HG03175 (cell line): ENCODE measurements at regions not wholly inside any gene's neighbourhood (a gene's known extent, or its start where the extent isn't known, plus 50 kb on each side); places are given as distances from the start of the nearest gene placed in this dataset.
"Not testable (repeated sequence)": the region's sequence is repeated elsewhere in the genome, so short reads cannot be mapped to it uniquely, and the experiment has no call there.

ENCODE experiments used
- ATAC-seq: cut with Tn5 transposase; IDR thresholded peaks from one replicate; pipeline ENCODE4 v1.9.1; 2021; ENCODE audit warnings: mild to moderate bottlenecking, moderate library complexity; ENCODE audit not compliant: unreplicated experiment

DNA sequence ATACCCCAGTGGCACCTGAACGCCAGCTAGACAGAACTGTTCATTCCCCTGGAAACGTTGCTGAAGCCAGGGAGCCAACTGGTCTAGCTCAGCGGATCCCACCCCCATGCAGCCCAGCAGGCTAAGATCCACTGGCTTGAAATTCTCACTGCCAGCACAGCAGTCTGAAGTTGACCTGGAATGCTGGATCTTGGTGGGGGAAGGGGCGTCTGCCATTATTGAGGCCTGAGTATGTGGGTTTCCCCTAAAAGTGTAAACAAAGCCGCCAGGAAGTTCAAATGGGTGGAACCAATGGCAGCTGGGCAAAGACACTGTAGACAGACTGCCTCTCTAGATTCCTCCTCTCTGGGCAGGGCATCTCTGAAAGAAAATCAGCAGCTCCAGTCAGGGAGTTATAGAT lies 213.0 kb downstream of the NKX6-1 start:
- ATAC-seq, result no peak

DNA sequence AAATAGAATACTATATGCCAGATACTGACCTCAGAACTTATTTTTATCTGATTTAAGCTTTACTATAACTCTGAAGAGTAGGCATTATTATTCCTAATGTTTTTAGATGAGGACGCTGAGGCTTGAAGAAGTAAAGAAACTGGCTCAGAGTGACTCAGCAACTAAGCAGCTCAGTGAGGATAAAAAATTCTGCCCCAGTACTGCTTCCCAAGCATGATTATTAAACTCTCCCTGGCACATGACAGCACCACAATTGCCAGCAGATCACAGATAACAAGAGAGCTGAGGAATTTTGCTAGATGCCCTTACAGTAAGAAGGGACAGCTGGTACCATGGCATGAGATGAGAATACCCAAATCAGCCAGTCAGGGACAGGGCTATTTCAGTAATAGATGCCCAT lies 219.4 kb downstream of the NKX6-1 start:
- no peak for ATAC-seq

DNA sequence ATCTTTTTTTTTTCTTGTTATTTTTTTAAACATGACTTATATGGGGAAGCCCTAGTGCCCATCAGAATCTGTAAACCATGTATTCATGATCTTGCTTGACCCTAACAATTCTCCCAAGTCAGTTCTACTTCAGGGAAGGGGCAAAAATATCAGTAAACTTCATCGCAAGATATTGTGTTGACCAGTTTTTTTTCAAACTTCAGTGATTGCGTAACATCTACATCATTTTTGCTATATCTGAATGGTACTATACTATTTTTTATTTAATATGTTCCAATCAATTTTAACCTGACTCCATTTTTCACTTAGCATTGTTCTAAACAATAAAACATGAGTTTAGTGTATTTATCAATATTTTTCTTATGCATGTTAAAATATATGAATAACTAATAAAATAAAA lies 221.2 kb downstream of the NKX6-1 start:
- no peak for ATAC-seq

DNA sequence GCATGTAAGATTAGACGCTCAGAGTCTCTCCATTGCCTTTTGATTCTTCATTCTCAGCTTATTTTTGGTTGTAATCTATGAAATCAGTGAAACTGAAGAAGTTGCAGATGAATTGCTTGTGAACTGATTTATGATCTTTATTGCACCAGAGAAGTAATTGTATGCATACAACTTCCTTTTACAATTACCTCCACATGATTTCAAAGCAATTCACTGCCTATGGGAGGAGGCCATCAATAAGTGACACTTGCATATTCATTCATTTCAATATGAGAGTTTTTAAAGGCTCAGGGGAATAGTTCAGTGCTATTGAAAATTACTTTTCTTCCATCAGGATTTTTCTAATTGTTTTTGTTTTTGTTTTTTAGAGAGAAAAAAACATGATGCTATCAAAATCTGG lies 222.3 kb downstream of the NKX6-1 start:
- no peak for ATAC-seq

DNA sequence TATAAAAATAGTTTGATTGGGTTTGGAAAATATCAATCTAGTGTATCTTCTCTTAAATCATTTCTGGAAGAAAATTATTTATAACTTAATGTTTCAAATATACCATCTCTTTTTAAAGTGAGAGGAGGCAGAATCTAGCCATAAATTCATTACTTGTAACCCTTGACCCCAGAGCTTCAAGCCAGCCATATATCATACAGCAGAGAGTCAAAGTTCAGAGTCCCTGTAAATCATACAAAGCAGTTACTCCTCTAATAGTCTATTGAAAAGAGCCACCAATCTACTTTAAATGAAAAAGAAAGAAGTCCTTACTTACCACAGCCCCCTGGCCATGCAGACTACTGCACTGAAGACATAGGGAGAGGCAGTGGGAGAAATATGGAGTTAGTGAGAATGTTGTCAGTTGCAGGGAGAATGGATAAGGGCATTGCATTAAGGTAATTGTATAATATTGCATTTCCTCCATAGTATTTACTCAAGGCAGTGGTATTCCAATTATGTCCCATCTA lies 229.5 kb downstream of the NKX6-1 start:
- ATAC-seq, result no peak

DNA sequence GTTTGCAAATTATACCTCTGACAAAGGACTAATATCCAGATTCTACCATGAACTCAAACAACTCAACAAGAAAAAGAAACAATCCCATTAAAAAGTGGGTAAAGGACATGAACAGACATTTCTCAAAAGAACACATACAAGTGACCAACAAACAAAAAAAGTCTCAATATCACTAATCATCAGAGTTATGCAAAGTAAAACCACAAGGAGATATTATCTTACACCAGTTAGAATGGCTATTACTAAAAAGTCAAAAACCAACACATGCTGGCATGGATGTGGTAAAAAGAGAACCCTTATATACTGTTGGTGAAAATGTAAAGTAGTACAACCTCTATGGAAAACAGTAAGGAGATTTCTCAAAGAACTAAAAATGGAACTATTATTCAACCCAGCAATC lies 234.4 kb downstream of the NKX6-1 start:
- no peak for ATAC-seq

DNA sequence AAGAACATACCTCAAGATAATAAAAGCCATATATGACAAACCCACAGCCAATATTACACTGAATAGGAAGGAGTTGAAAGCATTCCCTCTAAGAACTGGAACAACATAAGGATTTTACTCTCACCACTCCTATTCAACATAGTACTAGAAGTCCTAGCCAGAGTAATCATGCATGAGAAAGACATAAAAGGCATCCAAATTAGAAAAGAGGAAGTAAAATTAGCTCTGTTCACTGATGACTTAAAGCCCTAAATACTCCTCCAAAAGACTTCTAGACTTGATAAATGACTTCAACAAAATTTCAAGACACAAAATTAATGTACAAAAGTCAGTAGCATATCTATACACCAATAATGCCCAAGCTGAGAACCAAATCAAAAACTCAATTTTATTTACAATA lies 235.7 kb downstream of the NKX6-1 start:
- ATAC-seq, result peak; percentile 40

DNA sequence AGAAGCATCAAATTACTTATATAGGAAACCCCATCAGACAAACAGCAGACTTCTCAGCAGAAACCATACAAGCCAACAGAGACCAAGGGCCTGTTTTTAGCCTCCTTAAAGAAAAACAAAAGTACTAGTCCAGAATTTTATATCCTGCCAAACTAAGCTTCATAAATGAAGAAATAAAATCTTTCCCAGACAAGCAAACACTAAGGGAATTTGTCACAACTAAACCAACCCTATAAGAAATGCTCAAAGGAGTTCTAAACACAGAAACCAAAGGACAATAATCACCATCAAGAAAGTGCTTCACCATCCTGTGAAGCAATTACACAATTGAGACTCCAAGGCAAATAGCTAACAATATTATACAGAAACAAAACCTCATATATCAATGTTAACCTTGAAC lies 238.6 kb downstream of the NKX6-1 start:
- no peak for ATAC-seq

DNA sequence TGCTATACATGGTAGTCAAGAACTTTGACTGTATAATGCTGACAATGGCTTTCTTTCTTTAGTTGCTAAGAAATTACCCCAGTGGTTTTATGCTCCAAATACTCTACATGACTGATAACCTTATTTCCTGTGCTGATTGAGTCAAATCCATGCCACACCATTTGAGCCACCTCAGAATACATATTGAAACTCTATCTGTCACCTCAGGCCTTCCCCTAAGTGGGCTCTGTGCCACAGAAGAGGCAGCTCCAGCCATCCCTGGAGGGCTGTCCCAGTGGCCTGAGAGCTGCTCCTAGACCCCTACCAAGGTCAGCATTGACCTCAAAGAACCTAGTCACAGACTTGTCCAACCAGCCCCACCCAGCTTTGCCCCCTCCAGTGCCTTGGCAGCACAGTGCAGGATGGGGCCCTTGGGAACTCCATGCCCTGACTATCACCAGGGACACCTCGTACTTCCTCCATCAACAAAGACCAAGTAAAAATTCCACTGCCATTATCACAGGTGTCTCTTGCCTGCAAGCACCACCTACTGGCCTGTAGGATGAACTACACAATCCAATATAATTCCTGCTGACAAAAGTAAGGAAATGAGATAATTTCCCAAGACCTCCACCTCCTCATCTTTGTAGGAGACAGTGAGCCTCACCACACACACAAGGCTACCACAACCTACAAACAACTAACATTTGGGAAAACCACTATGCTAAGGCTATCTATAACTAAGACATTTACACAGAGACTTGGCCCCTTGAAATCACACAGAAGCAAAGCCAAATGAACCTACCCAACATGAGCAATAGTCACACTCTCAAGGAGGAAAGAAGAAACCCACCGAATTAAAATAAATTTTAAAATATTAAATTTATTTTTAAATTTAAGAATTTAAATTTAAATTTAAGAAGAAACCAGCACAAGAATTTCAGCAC lies 239.9 kb downstream of the NKX6-1 start:
- ATAC-seq, result peak; percentile 77

DNA sequence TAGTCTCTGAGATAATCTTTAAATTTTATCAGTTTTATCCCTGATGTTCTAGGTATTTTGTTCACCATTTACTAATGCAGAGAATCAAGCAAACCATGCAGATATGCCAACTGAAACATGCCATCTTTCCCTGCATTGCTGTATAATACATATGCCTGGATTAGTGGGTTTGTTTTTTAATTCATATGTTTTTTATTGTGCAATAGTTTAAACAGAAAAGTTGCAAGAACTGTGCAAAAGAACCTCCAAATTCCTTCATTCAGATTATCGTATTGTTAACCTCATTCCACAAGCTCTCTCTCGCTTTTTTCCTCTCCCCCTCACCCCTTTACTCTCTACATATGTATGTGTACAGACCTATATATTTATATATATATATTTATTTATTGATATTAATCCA lies 244.6 kb downstream of the NKX6-1 start:
- ATAC-seq, result no peak

DNA sequence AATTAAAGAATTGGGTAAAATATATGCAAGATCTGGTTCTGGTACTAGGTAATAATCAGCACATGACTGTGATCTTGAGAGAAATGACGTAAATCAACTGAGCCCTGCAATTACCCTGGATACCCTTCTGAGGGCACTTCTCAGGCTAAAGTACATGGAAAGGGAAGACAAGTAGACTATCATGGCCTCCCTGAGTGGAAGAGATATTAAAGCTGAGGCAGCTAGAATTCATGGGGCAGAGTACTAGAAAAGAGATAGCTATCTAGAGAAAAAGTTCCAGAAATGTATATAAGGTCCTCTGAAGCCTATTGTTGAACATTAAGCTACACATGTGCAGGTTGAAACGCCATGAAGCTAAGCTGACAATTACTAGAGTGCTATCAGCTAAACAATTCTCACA lies 249.6 kb downstream of the NKX6-1 start:
- ATAC-seq, result no peak

DNA sequence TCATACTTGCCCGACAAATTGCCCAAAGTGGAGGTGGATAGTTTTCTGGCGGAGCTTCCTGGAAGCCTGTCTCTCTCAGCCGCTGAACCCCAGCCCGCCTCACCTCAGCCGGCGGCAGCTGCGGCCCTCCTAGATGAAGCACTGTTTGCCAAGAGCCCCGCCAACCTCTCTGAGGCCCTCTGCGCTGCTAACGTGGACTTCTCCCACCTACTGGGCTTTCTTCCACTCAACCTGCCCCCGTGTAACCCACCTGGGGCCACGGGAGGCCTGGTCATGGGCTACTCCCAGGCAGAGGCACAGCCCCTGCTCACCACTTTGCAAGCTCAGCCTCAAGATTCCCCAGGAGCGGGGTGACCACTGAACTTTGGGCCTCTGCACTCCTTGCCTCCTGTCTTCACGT lies 254.1 kb downstream of the NKX6-1 start:
- ATAC-seq, result not testable (repeated sequence)

DNA sequence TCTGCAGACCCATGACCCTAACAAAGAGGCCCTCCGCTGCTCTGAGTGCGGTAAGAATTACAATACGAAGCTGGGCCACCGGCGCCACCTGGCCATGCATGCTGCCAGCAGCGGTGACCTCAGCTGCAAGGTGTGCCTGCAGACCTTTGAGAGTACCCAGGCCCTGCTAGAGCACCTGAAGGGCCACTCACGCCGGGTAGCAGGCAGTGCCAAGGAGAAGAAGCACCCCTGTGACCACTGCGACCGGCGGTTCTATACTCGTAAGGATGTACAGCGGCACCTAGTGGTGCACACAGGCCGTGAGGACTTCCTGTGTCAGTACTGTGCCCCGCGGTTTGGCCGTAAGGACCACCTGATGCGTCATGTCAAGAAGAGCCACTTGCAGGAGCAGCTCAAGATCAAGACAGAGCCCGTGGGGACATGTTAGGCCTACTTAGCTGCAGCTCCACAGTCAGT lies 254.7 kb downstream of the NKX6-1 start:
- ATAC-seq, result not testable (repeated sequence)

DNA sequence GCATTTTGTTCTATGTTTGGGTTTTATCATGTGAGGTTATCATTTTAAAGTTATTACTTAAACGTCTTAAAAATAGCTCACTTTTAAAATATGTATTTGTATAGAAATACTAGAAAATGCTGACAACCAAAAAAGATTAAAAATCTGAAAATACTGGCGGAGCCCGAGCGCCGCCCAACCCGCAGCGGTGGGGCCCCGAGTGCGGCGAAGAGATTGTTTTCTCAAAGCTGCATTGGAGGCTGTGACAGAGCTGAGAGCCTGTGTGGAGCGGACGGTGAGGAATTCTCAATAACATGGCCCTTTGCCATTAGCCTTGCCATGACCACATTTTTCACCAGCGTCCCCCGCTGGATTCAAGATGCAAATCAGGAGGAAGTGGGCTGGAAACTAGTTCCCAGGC lies 255.4 kb downstream of the NKX6-1 start:
- no peak for ATAC-seq

DNA sequence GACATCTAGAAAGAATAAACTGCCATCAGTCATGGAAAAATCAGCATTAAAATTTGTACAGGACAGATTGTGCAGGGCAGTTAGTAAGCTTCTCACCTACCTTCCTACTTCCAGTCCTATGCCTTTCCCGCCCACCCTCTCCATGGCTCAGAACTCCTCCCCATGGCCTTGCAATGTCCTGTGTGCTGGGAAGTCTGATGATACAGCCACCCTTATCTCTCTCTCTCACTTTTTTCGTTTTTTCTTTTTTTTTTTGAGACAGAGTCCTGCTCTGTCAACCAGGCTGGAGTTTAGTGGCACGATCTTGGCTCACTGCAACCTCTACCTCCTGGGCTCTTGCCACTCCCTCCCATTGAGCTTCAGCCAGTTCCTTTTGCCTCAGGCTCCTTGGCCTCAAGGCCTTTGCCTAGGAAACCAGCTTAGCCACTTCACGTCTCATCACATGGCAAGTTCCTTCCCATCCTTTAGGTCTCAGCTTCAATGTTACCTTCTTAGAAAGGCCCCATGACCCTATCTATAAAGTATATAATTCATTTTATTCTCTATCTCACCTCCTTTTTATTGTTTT lies 259.7 kb downstream of the NKX6-1 start:
- no peak for ATAC-seq

DNA sequence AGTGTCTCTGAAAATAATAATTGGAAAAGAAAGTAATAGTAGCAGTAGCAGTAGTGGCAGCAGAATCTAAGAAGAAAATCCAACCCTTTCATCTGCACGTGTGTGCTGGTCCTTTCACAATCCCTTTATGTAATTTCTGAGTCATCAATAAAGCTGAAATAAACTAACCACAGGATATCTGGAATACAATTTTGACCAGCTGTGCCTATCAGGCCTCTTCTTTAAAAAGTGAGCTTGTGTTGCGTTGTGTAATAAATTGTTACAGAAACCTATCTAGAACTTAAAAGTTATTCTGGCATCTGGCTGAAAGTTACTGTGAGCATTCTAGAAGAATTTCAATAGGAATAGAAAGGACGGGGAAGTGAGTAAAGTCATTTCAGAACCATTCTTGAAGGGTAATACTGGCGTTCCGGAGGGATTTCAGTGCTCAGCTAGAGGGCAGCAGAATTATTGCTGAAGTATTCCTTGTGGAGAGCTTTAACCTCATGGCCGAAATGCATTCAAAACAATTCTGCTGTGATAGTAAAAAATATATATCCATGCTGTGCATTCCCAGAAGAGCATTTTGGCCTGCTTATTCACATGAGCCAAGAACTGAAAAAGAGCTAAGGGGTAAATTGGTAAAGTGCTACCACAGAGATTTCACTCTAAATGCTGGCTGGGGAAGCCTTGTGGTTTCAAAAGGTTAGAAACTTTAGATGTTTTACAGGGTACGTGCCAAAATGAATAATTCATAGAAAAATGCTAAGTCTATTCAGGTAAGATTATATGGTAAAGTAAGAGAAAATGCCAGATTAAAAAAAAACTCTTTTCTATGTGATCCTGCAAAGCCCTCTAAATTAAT lies 260.6 kb downstream of the NKX6-1 start:
- no peak for ATAC-seq

DNA sequence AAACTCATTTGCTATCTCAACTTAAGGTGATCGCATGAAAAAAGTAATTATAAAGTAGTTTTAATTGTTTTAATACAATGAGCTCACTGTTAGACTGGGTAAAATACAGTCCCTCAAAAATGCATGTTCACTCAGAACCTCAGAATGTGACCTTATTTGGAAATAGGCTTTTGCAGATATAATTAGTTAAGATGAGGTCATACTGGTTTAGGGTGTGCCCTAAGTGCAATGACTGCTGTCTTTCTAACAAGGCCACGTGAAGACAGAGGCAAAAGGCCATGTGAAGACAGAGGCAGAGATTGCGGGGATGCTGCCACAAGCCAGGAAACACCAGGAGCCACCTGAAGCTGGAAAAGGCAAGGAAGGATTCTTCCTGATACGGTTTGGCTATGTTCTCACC lies 262.1 kb downstream of the NKX6-1 start:
- no peak for ATAC-seq

DNA sequence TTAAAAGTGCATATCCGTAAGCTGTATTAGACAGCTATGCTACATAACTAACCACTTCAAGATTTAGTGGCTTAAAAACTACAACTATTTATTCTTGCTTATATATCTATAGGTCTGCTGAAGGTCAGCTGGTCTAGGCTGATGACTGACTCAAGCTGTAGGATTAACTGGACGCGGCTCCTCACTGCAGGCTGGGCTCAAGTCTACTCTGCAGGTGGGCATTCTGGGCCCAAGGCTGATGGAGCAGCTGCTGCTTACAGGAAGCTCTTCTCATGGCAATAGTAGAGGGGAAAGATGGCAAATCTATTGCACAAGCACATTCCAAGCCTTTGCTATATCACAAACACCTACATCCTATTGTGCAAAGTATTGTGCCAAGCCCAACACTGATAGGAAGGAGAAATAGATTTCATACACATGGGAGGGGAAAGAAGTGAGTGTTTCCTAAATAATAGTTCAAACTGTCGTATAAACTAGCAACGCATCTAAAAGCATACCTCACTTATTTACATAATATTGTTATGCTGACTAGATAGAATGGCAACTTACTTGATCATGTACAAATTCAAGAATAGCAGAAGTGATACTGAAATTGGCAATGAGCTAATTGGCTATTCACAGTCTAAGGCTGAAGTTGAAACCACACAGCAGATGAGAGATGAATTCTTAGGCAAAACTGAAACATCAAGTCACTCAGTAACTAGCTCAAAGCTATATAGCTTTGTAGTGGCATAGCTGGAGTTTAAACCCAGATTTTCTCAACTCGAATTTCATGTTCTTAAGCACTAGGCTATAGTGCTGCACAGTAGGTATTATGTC lies 263.8 kb downstream of the NKX6-1 start:
- ATAC-seq, result peak; percentile 99

DNA sequence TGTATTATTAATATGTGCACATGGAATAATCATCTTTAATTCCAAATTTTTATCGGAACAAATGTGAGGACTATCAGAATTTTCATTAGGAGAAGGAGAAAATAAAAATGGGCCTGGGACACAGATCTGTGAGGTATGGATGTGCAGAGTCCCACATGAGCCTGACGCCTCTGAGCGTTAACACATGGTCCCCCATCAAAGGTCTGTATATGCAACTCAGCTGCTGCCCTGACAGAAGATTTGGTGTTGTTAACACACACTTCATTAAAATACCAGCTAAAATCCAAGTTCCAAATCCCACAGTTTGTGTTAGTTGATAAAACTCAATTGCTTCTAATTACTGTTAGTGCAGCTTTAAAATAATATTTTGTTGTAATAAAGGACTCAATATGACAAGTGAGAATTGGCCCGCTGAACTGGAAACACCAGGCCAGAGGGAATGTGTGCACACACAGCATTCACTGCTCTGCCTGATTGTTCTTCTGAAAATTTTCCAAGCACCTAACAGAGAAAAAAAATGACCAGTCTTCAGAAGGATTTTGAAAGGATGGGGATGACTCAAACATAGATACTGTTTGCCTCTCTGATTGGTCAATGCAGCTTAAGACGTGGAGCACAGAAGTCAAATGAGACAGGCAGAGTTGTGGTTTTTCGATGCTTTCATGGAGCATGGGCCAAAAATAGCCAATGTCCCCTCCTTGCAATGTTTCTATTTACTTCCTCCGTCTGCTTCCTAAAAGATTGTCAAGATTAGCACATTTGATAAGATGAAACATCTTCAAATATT lies 266.6 kb downstream of the NKX6-1 start:
- no peak for ATAC-seq
